ENCODE measurements at regions not wholly inside any gene's neighbourhood (a gene's known extent, or its start where the extent isn't known, plus 50 kb on each side); places are given as distances from the start of the nearest gene placed in this dataset.

DNA sequence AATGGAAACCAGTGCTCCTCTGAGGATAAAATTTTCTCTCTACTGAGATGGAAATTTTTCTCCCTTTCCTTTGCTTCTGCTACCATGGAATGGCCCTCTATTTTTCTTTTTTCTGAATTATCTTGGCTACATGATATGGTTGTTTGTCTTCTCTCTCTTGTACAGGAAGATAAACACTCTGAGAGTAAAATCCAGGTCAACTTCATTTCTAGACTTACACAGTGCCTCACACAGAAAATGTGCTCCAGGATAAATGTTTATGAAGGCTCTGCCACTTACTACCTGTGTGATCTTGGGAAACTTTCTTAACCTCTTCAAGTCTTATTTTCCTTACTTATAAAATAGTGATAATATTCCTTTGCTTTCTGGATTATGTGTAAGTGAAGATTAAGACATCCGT is 153.9 kb downstream of the PRELID2 start:
- no peak overlapping the region for H3K4me3 Mint-ChIP-seq
- no peaks in the 10 kb centered on the region for H3K36me3 Mint-ChIP-seq (ENCODE audit: low read depth)
- no peaks in the 10 kb centered on the region for H3K9me3 Mint-ChIP-seq
- no peak for DNase-seq
- peaks cover 5% of the 10 kb centered on the region for H3K27me3 Mint-ChIP-seq (ENCODE audit: low read depth, poor library complexity)
- H3K27ac Mint-ChIP-seq: no peak overlapping the region
- peaks cover 18% of the 10 kb centered on the region for H3K4me1 Mint-ChIP-seq
- TF ChIP-seq, protein P1, sequence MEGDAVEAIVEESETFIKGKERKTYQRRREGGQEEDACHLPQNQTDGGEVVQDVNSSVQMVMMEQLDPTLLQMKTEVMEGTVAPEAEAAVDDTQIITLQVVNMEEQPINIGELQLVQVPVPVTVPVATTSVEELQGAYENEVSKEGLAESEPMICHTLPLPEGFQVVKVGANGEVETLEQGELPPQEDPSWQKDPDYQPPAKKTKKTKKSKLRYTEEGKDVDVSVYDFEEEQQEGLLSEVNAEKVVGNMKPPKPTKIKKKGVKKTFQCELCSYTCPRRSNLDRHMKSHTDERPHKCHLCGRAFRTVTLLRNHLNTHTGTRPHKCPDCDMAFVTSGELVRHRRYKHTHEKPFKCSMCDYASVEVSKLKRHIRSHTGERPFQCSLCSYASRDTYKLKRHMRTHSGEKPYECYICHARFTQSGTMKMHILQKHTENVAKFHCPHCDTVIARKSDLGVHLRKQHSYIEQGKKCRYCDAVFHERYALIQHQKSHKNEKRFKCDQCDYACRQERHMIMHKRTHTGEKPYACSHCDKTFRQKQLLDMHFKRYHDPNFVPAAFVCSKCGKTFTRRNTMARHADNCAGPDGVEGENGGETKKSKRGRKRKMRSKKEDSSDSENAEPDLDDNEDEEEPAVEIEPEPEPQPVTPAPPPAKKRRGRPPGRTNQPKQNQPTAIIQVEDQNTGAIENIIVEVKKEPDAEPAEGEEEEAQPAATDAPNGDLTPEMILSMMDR (IDR thresholded peaks at IDR 0.05): no peak

GRCh38 chr5:145680767-145681166 is 154.4 kb downstream of the PRELID2 start:
- H3K9me3 Mint-ChIP-seq: no peaks in the 10 kb centered on the region
- peak; percentile 4 for DNase-seq
- H3K27ac Mint-ChIP-seq: no peak overlapping the region
- H3K4me1 Mint-ChIP-seq: peaks cover 18% of the 10 kb centered on the region
- H3K27me3 Mint-ChIP-seq (ENCODE audit: low read depth, poor library complexity): peaks cover 5% of the 10 kb centered on the region
- H3K4me3 Mint-ChIP-seq: no peak overlapping the region
- no peaks in the 10 kb centered on the region for H3K36me3 Mint-ChIP-seq (ENCODE audit: low read depth)
- TF ChIP-seq, protein P1 (IDR thresholded peaks at IDR 0.05): no peak

DNA sequence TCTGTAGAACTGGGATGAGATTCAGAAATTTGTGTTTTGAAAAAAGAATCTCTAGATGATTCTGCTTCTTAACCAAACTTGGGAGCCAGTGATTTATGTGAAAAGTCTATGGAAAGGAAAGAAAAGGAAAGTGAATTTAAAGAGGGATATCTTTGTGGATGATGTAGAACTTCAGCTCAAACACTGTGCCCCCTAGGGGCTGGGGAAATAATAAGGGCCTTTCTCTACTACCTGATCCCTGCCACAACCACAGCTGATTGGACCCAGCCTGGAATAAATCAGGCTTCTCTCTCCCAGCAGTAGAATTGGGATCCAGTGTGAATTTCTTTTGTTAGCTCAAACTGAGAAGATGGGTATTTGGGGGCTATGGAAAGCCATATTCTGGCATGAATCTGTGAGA is 155.0 kb downstream of the PRELID2 start:
- no peak for DNase-seq
- TF ChIP-seq, protein P1 (IDR thresholded peaks at IDR 0.05): peak; percentile 11
- no peaks in the 10 kb centered on the region for H3K36me3 Mint-ChIP-seq (ENCODE audit: low read depth)

GRCh38 chr5:145678255-145678654 is 156.9 kb downstream of the PRELID2 start:
- no peaks in the 10 kb centered on the region for H3K9me3 Mint-ChIP-seq
- TF ChIP-seq, protein P1 (IDR thresholded peaks at IDR 0.05): no peak
- H3K4me3 Mint-ChIP-seq: no peak overlapping the region
- no peak overlapping the region for H3K27ac Mint-ChIP-seq
- no peaks in the 10 kb centered on the region for H3K36me3 Mint-ChIP-seq (ENCODE audit: low read depth)
- no peaks in the 10 kb centered on the region for H3K27me3 Mint-ChIP-seq (ENCODE audit: low read depth, poor library complexity)
- DNase-seq: no peak
- H3K4me1 Mint-ChIP-seq: peaks cover 18% of the 10 kb centered on the region

More for the DNA sequence above, 155.0 kb downstream of the PRELID2 start:
- no peak overlapping the region for H3K4me3 Mint-ChIP-seq
- no peak overlapping the region for H3K27ac Mint-ChIP-seq
- H3K27me3 Mint-ChIP-seq (ENCODE audit: low read depth, poor library complexity): peaks cover 5% of the 10 kb centered on the region
- no peaks in the 10 kb centered on the region for H3K9me3 Mint-ChIP-seq
- peaks cover 18% of the 10 kb centered on the region for H3K4me1 Mint-ChIP-seq

GRCh38 chr5:145673786-145674185 is 161.4 kb downstream of the PRELID2 start:
- no peaks in the 10 kb centered on the region for H3K36me3 Mint-ChIP-seq (ENCODE audit: low read depth)
- TF ChIP-seq, protein P1 (IDR thresholded peaks at IDR 0.05): no peak
- H3K4me1 Mint-ChIP-seq: no peaks in the 10 kb centered on the region
- no peaks in the 10 kb centered on the region for H3K27me3 Mint-ChIP-seq (ENCODE audit: low read depth, poor library complexity)
- H3K4me3 Mint-ChIP-seq: no peak overlapping the region
- DNase-seq: no peak
- no peaks in the 10 kb centered on the region for H3K9me3 Mint-ChIP-seq
- H3K27ac Mint-ChIP-seq: no peak overlapping the region

- Mint-ChIP-seq H3K36me3 (ENCODE audit: low read depth) (no peaks in the 10 kb centered on the region), H3K4me3 (no peak overlapping the region)
Observed at GRCh38 chr5:145668714-145669113, 166.4 kb downstream of the PRELID2 start.

More at GRCh38 chr5:145668714-145669113, 166.4 kb downstream of the PRELID2 start:
- no peaks in the 10 kb centered on the region for H3K27me3 Mint-ChIP-seq (ENCODE audit: low read depth, poor library complexity)
- H3K4me1 Mint-ChIP-seq: no peaks in the 10 kb centered on the region
- no peak for DNase-seq
- no peak overlapping the region for H3K27ac Mint-ChIP-seq
- TF ChIP-seq, protein P1 (IDR thresholded peaks at IDR 0.05): no peak
- H3K9me3 Mint-ChIP-seq: no peaks in the 10 kb centered on the region
